ENCODE measurements at regions not wholly inside any gene's neighbourhood (a gene's known extent, or its start where the extent isn't known, plus 50 kb on each side); places are given as distances from the start of the nearest gene placed in this dataset.

DNA sequence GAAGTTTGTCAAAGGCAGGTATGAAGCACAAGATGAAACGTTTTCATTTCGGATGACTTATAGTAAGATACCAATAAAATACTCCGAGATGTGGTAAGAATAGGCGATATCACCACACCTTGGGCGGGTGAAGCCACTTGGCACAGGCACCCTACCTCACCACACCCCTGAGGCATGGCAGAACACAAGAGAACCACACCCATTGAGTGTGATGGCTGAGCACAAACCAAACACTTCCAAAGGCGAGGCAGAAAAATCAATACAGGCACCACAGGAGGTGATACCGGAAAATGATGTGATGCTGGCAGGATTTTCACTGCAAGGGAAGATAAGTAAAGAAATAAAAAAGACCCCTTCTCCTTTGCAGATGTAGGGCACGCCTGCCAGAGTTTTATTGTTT is 332.9 kb upstream of the PRDM1 start:
- TF ChIP-seq ESRRA (IDR thresholded peaks at IDR 0.05; ENCODE audit: borderline replicate concordance, low read length): no peak
- TF ChIP-seq RCOR1 (IDR thresholded peaks at IDR 0.05; ENCODE audit: low read depth, low read length): no peak
- TF ChIP-seq, protein P1, sequence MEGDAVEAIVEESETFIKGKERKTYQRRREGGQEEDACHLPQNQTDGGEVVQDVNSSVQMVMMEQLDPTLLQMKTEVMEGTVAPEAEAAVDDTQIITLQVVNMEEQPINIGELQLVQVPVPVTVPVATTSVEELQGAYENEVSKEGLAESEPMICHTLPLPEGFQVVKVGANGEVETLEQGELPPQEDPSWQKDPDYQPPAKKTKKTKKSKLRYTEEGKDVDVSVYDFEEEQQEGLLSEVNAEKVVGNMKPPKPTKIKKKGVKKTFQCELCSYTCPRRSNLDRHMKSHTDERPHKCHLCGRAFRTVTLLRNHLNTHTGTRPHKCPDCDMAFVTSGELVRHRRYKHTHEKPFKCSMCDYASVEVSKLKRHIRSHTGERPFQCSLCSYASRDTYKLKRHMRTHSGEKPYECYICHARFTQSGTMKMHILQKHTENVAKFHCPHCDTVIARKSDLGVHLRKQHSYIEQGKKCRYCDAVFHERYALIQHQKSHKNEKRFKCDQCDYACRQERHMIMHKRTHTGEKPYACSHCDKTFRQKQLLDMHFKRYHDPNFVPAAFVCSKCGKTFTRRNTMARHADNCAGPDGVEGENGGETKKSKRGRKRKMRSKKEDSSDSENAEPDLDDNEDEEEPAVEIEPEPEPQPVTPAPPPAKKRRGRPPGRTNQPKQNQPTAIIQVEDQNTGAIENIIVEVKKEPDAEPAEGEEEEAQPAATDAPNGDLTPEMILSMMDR (IDR thresholded peaks at IDR 0.05): no peak
- TF ChIP-seq MAZ (IDR thresholded peaks at IDR 0.05; ENCODE audit: borderline replicate concordance, low read depth, low read length): no peak
- TF ChIP-seq CBX8 (IDR thresholded peaks at IDR 0.05): no peak
- TF ChIP-seq, protein P2, sequence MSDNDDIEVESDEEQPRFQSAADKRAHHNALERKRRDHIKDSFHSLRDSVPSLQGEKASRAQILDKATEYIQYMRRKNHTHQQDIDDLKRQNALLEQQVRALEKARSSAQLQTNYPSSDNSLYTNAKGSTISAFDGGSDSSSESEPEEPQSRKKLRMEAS (IDR thresholded peaks at IDR 0.05): no peak
- no peak for TF ChIP-seq POLR2A (IDR thresholded peaks at IDR 0.05; ENCODE audit: low read length)
- no peak for TF ChIP-seq NPAS2 (CRISPR knock-in tag; IDR thresholded peaks at IDR 0.05; ENCODE audit: borderline replicate concordance)
- TF ChIP-seq EP300 (IDR thresholded peaks at IDR 0.05): no peak
- TF ChIP-seq ELK1 (IDR thresholded peaks at IDR 0.05; ENCODE audit: low read depth, low read length): no peak
- no peak for TF ChIP-seq RNF2 (IDR thresholded peaks at IDR 0.05; ENCODE audit: borderline replicate concordance, low read depth)
- no peak for TF ChIP-seq USF2 (IDR thresholded peaks at IDR 0.05)
- TF ChIP-seq POLR2AphosphoS2 (conservative IDR thresholded peaks at IDR 0.05; ENCODE audit: low read length): no peak
